ENCODE measurements at regions not wholly inside any gene's neighbourhood (a gene's known extent, or its start where the extent isn't known, plus 50 kb on each side); places are given as distances from the start of the nearest gene placed in this dataset.

DNA sequence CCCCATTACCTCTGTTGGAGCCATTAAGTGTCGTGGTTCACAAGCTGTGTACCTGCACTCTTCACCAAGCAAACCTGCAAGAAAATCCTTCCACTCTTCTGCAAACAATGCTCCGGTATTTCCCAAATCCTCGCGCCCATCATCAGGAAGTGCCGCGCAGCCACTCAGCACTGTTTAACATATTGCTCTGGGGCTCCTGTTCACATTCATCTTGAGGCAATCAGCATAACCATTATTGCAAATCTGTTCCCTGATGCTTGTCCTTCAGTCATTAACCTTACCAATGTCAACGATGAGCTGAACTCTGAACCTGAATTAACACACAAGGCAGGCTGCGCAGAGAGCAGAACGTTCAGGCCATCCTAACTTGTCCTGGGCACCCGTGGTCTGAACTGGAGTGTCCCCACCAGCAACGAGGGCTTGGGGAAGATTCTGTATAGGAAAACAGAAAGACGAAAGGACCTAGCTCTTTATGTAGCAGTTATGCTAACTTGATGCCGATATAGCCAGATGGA, 751.4 kb upstream of the AUTS2 start:
- Histone ChIP-seq H3K79me2 (ENCODE audit: insufficient read depth, low read length) (no peaks in the 10 kb centered on the region), H2AFZ (ENCODE audit: low read length) (no peak overlapping the region), H4K20me1 (ENCODE audit: insufficient read depth, low read length, poor library complexity, severe bottlenecking) (no peaks in the 10 kb centered on the region), H3K36me3 (ENCODE audit: insufficient read depth, low read length) (no peaks in the 10 kb centered on the region), H3K4me3 (ENCODE audit: low read length, poor library complexity, severe bottlenecking) (no peak overlapping the region), H3K27me3 (ENCODE audit: insufficient read depth, low read length, poor library complexity, severe bottlenecking) (no peaks in the 10 kb centered on the region), H3K9me2 (replicated peaks; ENCODE audit: low read depth, low read length) (no peaks in the 10 kb centered on the region), H3K9me3 (ENCODE audit: insufficient read depth, low read depth, low read length) (no peaks in the 10 kb centered on the region; the same call in 1 of the 2 replicates), H3K9ac (ENCODE audit: low read depth, low read length, poor library complexity, severe bottlenecking) (no peak overlapping the region), H3F3A (ENCODE audit: low read depth) (no peaks in the 10 kb centered on the region), H3K4me1 (ENCODE audit: insufficient read depth, low read length, poor library complexity, severe bottlenecking) (no peaks in the 10 kb centered on the region), H3K4me2 (ENCODE audit: low read depth, low read length, poor library complexity, severe bottlenecking) (no peak overlapping the region)
- TF ChIP-seq, protein P1, sequence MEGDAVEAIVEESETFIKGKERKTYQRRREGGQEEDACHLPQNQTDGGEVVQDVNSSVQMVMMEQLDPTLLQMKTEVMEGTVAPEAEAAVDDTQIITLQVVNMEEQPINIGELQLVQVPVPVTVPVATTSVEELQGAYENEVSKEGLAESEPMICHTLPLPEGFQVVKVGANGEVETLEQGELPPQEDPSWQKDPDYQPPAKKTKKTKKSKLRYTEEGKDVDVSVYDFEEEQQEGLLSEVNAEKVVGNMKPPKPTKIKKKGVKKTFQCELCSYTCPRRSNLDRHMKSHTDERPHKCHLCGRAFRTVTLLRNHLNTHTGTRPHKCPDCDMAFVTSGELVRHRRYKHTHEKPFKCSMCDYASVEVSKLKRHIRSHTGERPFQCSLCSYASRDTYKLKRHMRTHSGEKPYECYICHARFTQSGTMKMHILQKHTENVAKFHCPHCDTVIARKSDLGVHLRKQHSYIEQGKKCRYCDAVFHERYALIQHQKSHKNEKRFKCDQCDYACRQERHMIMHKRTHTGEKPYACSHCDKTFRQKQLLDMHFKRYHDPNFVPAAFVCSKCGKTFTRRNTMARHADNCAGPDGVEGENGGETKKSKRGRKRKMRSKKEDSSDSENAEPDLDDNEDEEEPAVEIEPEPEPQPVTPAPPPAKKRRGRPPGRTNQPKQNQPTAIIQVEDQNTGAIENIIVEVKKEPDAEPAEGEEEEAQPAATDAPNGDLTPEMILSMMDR (conservative IDR thresholded peaks at IDR 0.05; ENCODE audit: low read length), result no peak
- no peak for TF ChIP-seq EZH2phosphoT487 (IDR thresholded peaks at IDR 0.05; ENCODE audit: borderline replicate concordance)

DNA sequence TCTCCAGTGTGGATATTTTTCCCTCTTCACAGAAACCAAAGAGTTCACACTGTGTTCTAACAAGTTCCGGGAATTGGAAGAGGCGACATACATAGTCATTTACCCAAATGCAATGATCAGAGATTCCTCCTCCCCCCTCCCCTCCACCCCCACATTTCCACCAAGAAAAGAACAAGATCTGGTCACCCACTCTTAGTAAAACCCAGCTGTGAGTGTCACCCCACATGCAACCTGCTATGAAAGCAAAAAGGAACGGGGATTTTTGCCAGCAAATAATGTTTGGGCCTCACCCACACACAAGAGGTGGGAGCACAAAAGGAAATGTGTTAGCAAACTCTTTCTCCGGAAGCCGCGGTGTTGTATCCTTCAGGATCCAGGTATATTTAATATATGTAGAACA, 745.0 kb upstream of the AUTS2 start:
- H3K9ac ChIP-seq (ENCODE audit: low read depth, low read length, poor library complexity, severe bottlenecking), result no peak overlapping the region
- H3K27me3 ChIP-seq (ENCODE audit: insufficient read depth, low read length, poor library complexity, severe bottlenecking), result no peaks in the 10 kb centered on the region
- H3K36me3 ChIP-seq (ENCODE audit: insufficient read depth, low read length), result no peaks in the 10 kb centered on the region
- H3K4me2 ChIP-seq (ENCODE audit: low read depth, low read length, poor library complexity, severe bottlenecking), result no peak overlapping the region
- no peaks in the 10 kb centered on the region for H3K79me2 ChIP-seq (ENCODE audit: insufficient read depth, low read length)
- no peaks in the 10 kb centered on the region for H3K9me2 ChIP-seq (replicated peaks; ENCODE audit: low read depth, low read length)
- no peaks in the 10 kb centered on the region for H3F3A ChIP-seq (ENCODE audit: low read depth)
- H3K4me1 ChIP-seq (ENCODE audit: insufficient read depth, low read length, poor library complexity, severe bottlenecking), result no peaks in the 10 kb centered on the region
- TF ChIP-seq, protein P1 (conservative IDR thresholded peaks at IDR 0.05; ENCODE audit: low read length), result no peak
- TF ChIP-seq EZH2phosphoT487 (IDR thresholded peaks at IDR 0.05; ENCODE audit: borderline replicate concordance), result no peak
- no peak overlapping the region for H2AFZ ChIP-seq (ENCODE audit: low read length)
- peaks cover 7% of the 10 kb centered on the region for H3K9me3 ChIP-seq (ENCODE audit: insufficient read depth, low read depth, low read length)
- no peaks in the 10 kb centered on the region for H4K20me1 ChIP-seq (ENCODE audit: insufficient read depth, low read length, poor library complexity, severe bottlenecking)
- no peak overlapping the region for H3K4me3 ChIP-seq (ENCODE audit: low read length, poor library complexity, severe bottlenecking)

DNA sequence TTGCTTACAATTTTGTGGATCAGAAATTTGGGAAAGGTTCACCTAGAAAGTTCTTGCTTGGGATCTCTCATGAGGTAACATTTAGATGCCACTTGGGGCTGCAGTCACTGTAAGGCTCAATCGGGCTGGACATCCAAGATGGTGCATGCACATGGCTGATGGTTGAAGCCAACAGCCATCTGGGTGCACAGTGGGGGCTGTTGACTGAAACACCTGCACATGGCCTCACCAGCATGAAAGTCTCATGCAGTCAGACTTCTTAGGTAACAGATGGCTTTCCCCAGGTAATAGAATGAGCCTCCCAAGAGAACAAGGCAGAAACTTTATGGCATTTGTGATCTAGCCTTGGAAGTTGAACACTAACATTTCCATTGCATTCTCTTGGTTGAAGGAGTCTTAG, 740.7 kb upstream of the AUTS2 start:
- H3K9me2 ChIP-seq (replicated peaks; ENCODE audit: low read depth, low read length), result no peaks in the 10 kb centered on the region
- H4K20me1 ChIP-seq (ENCODE audit: insufficient read depth, low read length, poor library complexity, severe bottlenecking), result no peaks in the 10 kb centered on the region
- no peak overlapping the region for H3K4me3 ChIP-seq (ENCODE audit: low read length, poor library complexity, severe bottlenecking)
- no peak overlapping the region for H3K9ac ChIP-seq (ENCODE audit: low read depth, low read length, poor library complexity, severe bottlenecking)
- TF ChIP-seq EZH2phosphoT487 (IDR thresholded peaks at IDR 0.05; ENCODE audit: borderline replicate concordance), result no peak
- TF ChIP-seq, protein P1 (conservative IDR thresholded peaks at IDR 0.05; ENCODE audit: low read length), result no peak
- H3K79me2 ChIP-seq (ENCODE audit: insufficient read depth, low read length), result no peaks in the 10 kb centered on the region
- no peaks in the 10 kb centered on the region for H3K4me1 ChIP-seq (ENCODE audit: insufficient read depth, low read length, poor library complexity, severe bottlenecking)
- H2AFZ ChIP-seq (ENCODE audit: low read length), result no peak overlapping the region
- no peaks in the 10 kb centered on the region for H3K36me3 ChIP-seq (ENCODE audit: insufficient read depth, low read length)
- no peaks in the 10 kb centered on the region for H3K27me3 ChIP-seq (ENCODE audit: insufficient read depth, low read length, poor library complexity, severe bottlenecking)
- no peak overlapping the region for H3K4me2 ChIP-seq (ENCODE audit: low read depth, low read length, poor library complexity, severe bottlenecking)
- H3F3A ChIP-seq (ENCODE audit: low read depth), result no peaks in the 10 kb centered on the region
- peaks cover 7% of the 10 kb centered on the region for H3K9me3 ChIP-seq (ENCODE audit: insufficient read depth, low read depth, low read length)
